GM19238 (cell line): ENCODE measurements at regions not wholly inside any gene's neighbourhood (a gene's known extent, or its start where the extent isn't known, plus 50 kb on each side); places are given as distances from the start of the nearest gene placed in this dataset.

Experiments
- DNase-seq: peaks from one replicate; pipeline ENCODE4 v3.0.0; 2011; ENCODE audit warnings: low spot score; ENCODE audit not compliant: insufficient read length

- DNase-seq, result no peak
Measured at GRCh38 chr9:68644831-68645230, 60.2 kb upstream of the PIP5K1B start.

DNA sequence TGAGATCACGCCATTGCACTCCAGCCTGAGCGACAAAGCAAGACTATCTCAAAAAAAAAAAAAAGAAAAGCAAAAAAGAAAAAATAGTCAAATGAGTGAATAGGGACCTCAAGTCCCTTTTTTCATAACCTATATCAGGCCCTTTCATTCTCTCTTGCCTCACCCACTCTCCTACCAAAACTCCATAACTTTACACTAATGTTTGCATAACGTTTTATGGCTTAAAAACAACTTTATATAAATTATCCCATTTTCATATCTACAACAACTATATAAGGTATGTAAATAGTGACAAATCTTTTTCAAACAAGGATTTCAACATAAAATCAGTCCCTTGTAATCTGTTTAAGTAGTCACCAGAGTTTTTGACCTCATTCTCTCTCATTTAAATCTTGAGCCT lies 56.9 kb upstream of the PIP5K1B start:
- DNase-seq, result no peak

DNA sequence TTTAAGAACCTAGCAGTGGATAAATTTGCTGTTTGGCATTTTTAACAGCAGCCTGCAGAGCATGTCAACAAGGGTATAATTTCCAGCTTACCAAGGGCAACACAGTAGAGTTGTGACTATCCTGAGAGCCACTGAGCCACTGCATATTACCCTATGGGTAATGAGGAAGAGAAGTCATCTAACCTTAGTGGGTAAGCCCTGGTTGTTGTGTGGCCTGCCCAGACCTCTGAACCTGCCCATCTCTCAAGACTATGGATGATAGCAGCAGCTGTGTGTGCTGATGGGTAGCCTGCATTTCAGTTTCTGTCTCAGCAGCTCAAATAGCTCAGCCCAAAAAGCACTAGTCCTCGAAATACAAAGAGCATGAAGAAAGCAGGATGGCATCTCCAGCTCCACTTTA lies 56.1 kb upstream of the PIP5K1B start:
- DNase-seq, result no peak

- DNase-seq, result no peak
Measured at GRCh38 chr9:68651280-68651893, 53.7 kb upstream of the PIP5K1B start.

DNA sequence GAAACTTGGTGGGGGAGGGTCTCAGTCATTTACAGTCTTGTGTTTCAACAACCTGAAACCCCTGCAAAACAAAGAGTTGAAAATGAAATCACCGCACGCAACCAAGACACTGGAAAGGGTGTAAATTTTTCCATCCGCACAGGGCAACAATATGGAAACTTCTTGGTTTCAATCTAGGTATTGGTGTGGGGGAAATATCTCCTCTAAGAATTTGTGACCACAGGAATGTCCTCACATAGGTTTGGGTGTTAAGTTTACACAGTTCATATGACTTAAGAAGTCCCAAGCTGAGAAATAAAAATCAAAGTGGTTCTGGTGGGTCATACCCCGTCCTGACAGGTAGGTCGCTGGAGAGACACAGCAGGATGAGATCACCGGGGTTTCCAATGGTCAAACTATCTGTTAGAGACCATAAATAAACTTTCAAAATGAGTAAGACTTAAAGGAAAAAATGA lies 51.9 kb upstream of the PIP5K1B start:
- peak; percentile 39 for DNase-seq

- DNase-seq, result no peak
Measured at GRCh38 chr9:68654075-68654474, 51.0 kb upstream of the PIP5K1B start.
